HG03457 (cell line): ENCODE measurements at regions not wholly inside any gene's neighbourhood (a gene's known extent, or its start where the extent isn't known, plus 50 kb on each side); places are given as distances from the start of the nearest gene placed in this dataset.

ENCODE experiments used
- ATAC-seq: cut with Tn5 transposase; IDR thresholded peaks from one replicate; pipeline ENCODE4 v1.9.1; 2021; ENCODE audit warnings: moderate number of reproducible peaks; ENCODE audit not compliant: unreplicated experiment

DNA sequence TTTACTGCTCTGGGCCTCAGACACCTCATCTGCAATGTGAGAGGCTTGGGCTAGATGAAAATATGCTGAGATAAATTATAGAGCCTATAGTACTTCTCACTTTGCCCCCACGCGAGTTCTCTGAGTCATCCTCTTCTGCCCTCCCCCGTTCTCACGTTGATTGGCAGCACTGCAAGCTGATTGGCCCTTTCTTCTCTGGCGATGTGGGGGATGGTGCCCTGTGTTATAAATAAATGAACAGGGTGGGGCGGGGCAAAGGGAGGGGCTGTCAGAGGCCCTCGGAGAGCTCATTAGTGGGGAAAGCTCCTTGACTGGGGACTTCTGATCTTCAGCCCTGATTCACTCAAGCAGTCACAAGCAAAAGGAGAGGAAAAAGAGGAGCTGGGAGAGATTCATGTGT lies 64.3 kb upstream of the ZC3H12A start:
- no peak for ATAC-seq

DNA sequence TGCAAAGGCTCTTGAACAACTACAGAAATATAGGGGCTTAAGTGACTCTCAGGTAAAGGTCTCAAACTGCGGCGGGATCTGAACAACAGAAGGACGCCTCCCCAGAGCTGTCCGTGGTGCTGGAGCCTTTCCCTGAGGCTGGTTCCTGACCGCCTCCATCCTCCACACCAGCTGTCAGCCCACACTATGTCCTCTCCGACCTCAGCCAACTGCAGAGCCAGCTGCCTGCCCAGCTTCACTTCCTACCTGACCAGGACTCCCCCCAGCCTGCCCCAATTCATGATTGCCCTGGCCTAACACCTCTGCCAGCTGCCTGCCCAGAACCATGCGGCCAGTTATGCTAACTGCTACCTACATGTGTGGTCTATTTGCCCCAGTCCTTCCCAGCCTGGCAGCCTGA lies 63.6 kb upstream of the ZC3H12A start:
- no peak for ATAC-seq

DNA sequence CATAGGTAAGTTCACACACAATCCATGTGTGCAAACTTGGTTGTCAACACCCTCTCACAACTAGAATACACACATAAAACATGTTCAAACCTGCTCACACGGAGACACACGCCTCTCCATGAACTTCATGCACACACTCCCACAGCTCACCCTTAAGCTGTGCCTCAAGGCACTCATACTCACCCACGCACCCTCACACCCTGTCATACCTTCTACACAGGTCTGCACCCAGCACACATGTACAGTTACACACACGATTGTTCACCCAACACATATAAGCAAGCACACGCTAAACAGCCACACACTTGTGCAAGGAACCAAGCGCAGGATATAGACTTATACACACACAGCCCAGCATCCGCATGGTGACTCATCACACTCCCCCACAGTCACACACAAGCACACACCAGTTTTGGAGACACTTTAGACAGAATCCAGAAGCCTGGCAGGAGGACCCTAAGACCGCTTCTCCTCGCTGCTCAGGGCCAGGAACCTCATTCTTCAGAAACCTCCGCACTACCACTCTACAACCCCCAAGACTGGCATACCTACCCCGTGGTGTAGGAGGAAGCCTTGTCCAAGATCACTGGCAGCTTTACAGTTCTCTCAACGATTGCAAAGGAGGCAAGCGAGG lies 58.7 kb upstream of the ZC3H12A start:
- ATAC-seq, result no peak

DNA sequence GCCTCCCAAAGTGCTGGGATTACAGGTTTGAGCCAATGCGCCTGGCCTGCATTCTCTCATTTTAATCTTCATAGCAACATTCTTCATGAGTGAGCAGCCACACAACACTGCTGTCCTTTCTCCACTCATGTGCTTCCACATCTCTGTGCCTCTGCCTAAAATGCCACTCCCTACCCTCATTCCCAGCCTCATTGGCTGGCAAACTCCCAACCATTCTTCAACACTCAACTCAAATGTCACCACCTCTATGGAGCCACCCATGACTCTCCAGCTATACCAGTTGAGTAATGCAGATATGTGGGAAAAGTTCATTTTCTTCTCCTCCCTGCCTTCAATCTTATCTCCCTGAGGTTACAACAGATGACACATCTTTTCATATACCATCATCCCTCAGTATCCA lies 53.9 kb upstream of the ZC3H12A start:
- ATAC-seq, result no peak

DNA sequence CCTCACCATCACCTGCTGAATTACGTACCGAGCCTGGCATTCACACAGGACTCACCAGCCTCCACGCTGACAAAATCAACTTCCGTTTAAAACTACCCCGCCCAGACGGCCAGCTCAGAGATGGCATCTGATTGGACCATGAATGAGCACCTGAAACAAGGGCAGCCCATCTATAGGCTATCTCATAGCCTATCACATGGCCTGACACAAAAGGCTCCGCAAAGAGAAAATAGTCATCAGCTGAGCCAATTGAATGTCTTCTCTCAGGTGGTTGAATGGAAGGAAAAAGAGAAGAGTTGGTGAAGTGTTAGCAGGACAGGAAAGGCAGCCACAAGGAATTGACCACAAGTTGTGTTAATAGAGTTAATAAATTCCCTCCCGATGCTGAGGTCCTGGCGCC lies 50.6 kb upstream of the ZC3H12A start:
- ATAC-seq, result no peak

DNA sequence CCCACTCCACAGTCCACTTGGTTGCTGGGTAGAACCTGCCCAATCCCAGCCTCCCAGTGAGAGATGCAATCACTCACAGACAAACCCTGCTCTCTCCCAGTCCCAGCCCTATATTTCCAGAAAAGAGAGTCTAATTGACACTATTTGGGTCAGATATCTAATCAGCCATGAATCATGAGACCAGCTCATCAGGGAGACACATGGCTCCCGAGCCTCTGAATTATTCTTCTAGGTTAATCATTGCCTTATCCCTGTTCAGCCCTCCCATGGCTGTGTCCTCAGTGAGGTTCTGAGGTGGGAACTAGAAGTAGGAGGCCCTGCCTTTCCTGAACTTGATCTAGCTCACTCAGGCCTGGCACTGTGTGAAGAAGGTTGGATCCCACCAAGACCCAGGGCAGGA lies 49.9 kb upstream of the ZC3H12A start:
- no peak for ATAC-seq
